Right lobe of liver (tissue), 6 donors: ENCODE measurements at regions not wholly inside any gene's neighbourhood (a gene's known extent, or its start where the extent isn't known, plus 50 kb on each side); places are given as distances from the start of the nearest gene placed in this dataset.

Experiments
- ATAC-seq, 4 donors: fragments of 200-7000 bp; cut with Tn5 transposase; one replicate each; pipeline ENCODE4 v1.9.1; 2020; ENCODE audit warnings: mild to moderate bottlenecking in 4 of 4, moderate library complexity in 4 of 4
- DNase-seq, 3 donors: peaks; one replicate each; pipeline ENCODE4 v3.0.0-alpha.2; 2020
- H3K27ac ChIP-seq, 3 donors: fragments of 200-600 bp; one replicate each; pipeline ENCODE4 v1.8.0; 2022
- H3K27me3 ChIP-seq, 2 donors: fragments of 200-600 bp; one replicate each; pipeline ENCODE4 v1.8.0; 2022
- H3K36me3 ChIP-seq, 4 donors: fragments of 200-600 bp; sonication (generic) in 1 of 4; one replicate each; pipeline versions ENCODE4 v1.5.1 to v1.8.0; 2017 to 2022; ENCODE audit warnings: control low read depth in 1 of 4
- H3K4me1 ChIP-seq, 4 donors: fragments of 200-600 bp; sonication (generic) in 1 of 4; one replicate each; pipeline versions ENCODE4 v1.5.1 to v1.8.0; 2017 to 2022; ENCODE audit warnings: control low read depth in 1 of 4
- H3K4me3 ChIP-seq, 3 donors: fragments of 200-600 bp; one replicate each; pipeline ENCODE4 v1.8.0; 2022
- H3K9me3 ChIP-seq, 4 donors: fragments of 200-600 bp; sonication (generic) in 1 of 4; one replicate each; pipeline versions ENCODE4 v1.5.1 to v1.8.0; 2017 to 2022; ENCODE audit warnings: control low read depth in 1 of 4
- CTCF ChIP-seq, 4 donors: fragments of 200-600 bp in 3 of 4; fragments of 450-650 bp in 1 of 4; IDR thresholded peaks; one replicate each; pipeline versions ENCODE4 v1.5.1 to v1.8.0; 2016 to 2022; ENCODE audit warnings: antibody characterized with exemption in 4 of 4, mild to moderate bottlenecking in 2 of 4
- POLR2A ChIP-seq: fragments of 450-650 bp; IDR thresholded peaks from one replicate; pipeline ENCODE4 v1.6.1; 2017; ENCODE audit warnings: antibody characterized with exemption, mild to moderate bottlenecking
- WGBS: methylation state at CpG from one replicate; pipeline ENCODE4 v1.1.6; 2018; ENCODE audit warnings: low coverage, low lambda C conversion rate; ENCODE audit not compliant: insufficient coverage; ENCODE audit errors: missing lambda C conversion rate; 5-methylcytosine and 5-hydroxymethylcytosine counted together
- intact Hi-C, 2 donors: fragments of 100-400 bp; cut with DNase I; formaldehyde crosslinking; loops; one replicate each; pipeline versions ENCODE4 v1.11.2 to v1.14.1; 2022
- donor health status: DM: no; HTN: yes; CAD: no.
- donor health status: DM: no; HTN: no; CAD: no.
- donor health status: DM: no; HTN: no; CAD: no.
- donor health status: DM: no; HTN: yes; CAD: no.
- donor health status: DM: no; HTN: yes; CAD: no.

GRCh38 chr10:131848296-131848695, 52.5 kb upstream of the PPP2R2D start:
- ATAC-seq (no peak), DNase-seq (peak in 1 of 3 donors; percentile 38)
- H3K4me1 ChIP-seq = no peaks in the 10 kb centered on the region
- 84% methylated on average over 8 of the region's 11 CpGs for WGBS
- no peak for TF ChIP-seq CTCF (IDR thresholded peaks at IDR 0.05)
- TF ChIP-seq POLR2A = no peak
- H3K27ac ChIP-seq = no peak overlapping the region
- no peaks in the 10 kb centered on the region for H3K9me3 ChIP-seq
- intact Hi-C loops = loop anchor here in 1 of 2 donors (10.0 kb wide), 1 partner anchor 393 kb away; no protein-coding TSS in a partner anchor
- H3K4me3 ChIP-seq = no peak overlapping the region
- H3K36me3 ChIP-seq = no peaks in the 10 kb centered on the region
- no peaks in the 10 kb centered on the region for H3K27me3 ChIP-seq

GRCh38 chr10:131848741-131849590, 51.8 kb upstream of the PPP2R2D start:
- TF ChIP-seq POLR2A = no peak
- TF ChIP-seq CTCF (IDR thresholded peaks at IDR 0.05) = no peak
- ATAC-seq = no peak
- peak in 1 of 3 donors; percentile 32 for DNase-seq
- 100% methylated on average over 1 of the region's 39 CpGs for WGBS
- Histone ChIP-seq H3K9me3 (no peaks in the 10 kb centered on the region), H3K36me3 (no peaks in the 10 kb centered on the region), H3K4me3 (no peak overlapping the region), H3K4me1 (no peaks in the 10 kb centered on the region), H3K27me3 (no peaks in the 10 kb centered on the region), H3K27ac (no peak overlapping the region)
- intact Hi-C loops = loop anchor here in 1 of 2 donors (10.0 kb wide), 1 partner anchor 394 kb away; no protein-coding TSS in a partner anchor

- ATAC-seq (no peak), DNase-seq (peak in 1 of 3 donors; percentile 32)
- Histone ChIP-seq H3K4me3 (no peak overlapping the region), H3K9me3 (no peaks in the 10 kb centered on the region), H3K27me3 (no peaks in the 10 kb centered on the region), H3K27ac (no peak overlapping the region), H3K4me1 (no peaks in the 10 kb centered on the region), H3K36me3 (no peaks in the 10 kb centered on the region)
- intact Hi-C loops = loop anchor here in 1 of 2 donors (10.0 kb wide), 1 partner anchor 395 kb away; no protein-coding TSS in a partner anchor
- 87% methylated on average over 9 of the region's 29 CpGs for WGBS
- TF ChIP-seq POLR2A = no peak
- no peak for TF ChIP-seq CTCF (IDR thresholded peaks at IDR 0.05)
Observed at GRCh38 chr10:131849591-131850382, 51.0 kb upstream of the PPP2R2D start.

- WGBS = 100% methylated on average over 2 of the region's 6 CpGs
- Histone ChIP-seq H3K4me3 (no peak overlapping the region), H3K4me1 (no peaks in the 10 kb centered on the region), H3K36me3 (no peaks in the 10 kb centered on the region), H3K27me3 (no peaks in the 10 kb centered on the region), H3K9me3 (no peaks in the 10 kb centered on the region), H3K27ac (no peak overlapping the region)
- intact Hi-C loops = no loop called here
- no peak for ATAC-seq
- no peak for TF ChIP-seq CTCF (IDR thresholded peaks at IDR 0.05)
- TF ChIP-seq POLR2A = no peak
- no peak for DNase-seq
Observed at GRCh38 chr10:131850383-131850870, 50.4 kb upstream of the PPP2R2D start.
